ENCODE measurements at regions not wholly inside any gene's neighbourhood (a gene's known extent, or its start where the extent isn't known, plus 50 kb on each side); places are given as distances from the start of the nearest gene placed in this dataset.

GRCh38 chr2:34848132-34848531 lies 1249.0 kb upstream of the FAM98A start:
- Histone ChIP-seq H3K36me3 (ENCODE audit: control insufficient read depth, insufficient read depth, low read length) (no peaks in the 10 kb centered on the region), H3K4me3 (ENCODE audit: low read depth, low read length) (no peak overlapping the region)

GRCh38 chr2:34844629-34845028 lies 1245.5 kb upstream of the FAM98A start:
- H3K4me3 ChIP-seq (ENCODE audit: low read depth, low read length) = no peak overlapping the region
- no peaks in the 10 kb centered on the region for H3K36me3 ChIP-seq (ENCODE audit: control insufficient read depth, insufficient read depth, low read length)
- H3K27me3 ChIP-seq (ENCODE audit: control insufficient read depth, insufficient read depth, low read length) = no peaks in the 10 kb centered on the region
- TF ChIP-seq CTCF (IDR thresholded peaks at IDR 0.05; ENCODE audit: insufficient read depth, low read length, severe bottlenecking) = no peak
- DNase-seq (ENCODE audit: low read depth) = no peak
- FAIRE-seq = no peak

More at GRCh38 chr2:34848132-34848531, 1249.0 kb upstream of the FAM98A start:
- DNase-seq (ENCODE audit: low read depth) (no peak), FAIRE-seq (no peak)
- TF ChIP-seq CTCF (IDR thresholded peaks at IDR 0.05; ENCODE audit: insufficient read depth, low read length, severe bottlenecking) = no peak
- H3K27me3 ChIP-seq (ENCODE audit: control insufficient read depth, insufficient read depth, low read length) = no peaks in the 10 kb centered on the region

GRCh38 chr2:34838408-34838807 lies 1239.3 kb upstream of the FAM98A start:
- H3K27me3 ChIP-seq (ENCODE audit: control insufficient read depth, insufficient read depth, low read length) = no peaks in the 10 kb centered on the region
- TF ChIP-seq CTCF (IDR thresholded peaks at IDR 0.05; ENCODE audit: insufficient read depth, low read length, severe bottlenecking) = no peak
- H3K4me3 ChIP-seq (ENCODE audit: low read depth, low read length) = no peak overlapping the region
- FAIRE-seq = no peak
- no peaks in the 10 kb centered on the region for H3K36me3 ChIP-seq (ENCODE audit: control insufficient read depth, insufficient read depth, low read length)
- no peak for DNase-seq (ENCODE audit: low read depth)

GRCh38 chr2:34836361-34836760 lies 1237.3 kb upstream of the FAM98A start:
- Histone ChIP-seq H3K27me3 (ENCODE audit: control insufficient read depth, insufficient read depth, low read length) (no peaks in the 10 kb centered on the region), H3K36me3 (ENCODE audit: control insufficient read depth, insufficient read depth, low read length) (no peaks in the 10 kb centered on the region), H3K4me3 (ENCODE audit: low read depth, low read length) (no peak overlapping the region)
- DNase-seq (ENCODE audit: low read depth) (peak; percentile 31), FAIRE-seq (no peak)
- TF ChIP-seq CTCF (IDR thresholded peaks at IDR 0.05; ENCODE audit: insufficient read depth, low read length, severe bottlenecking) = no peak

GRCh38 chr2:34831096-34831495 lies 1232.0 kb upstream of the FAM98A start:
- DNase-seq (ENCODE audit: low read depth) (no peak), FAIRE-seq (no peak)
- Histone ChIP-seq H3K36me3 (ENCODE audit: control insufficient read depth, insufficient read depth, low read length) (no peaks in the 10 kb centered on the region), H3K4me3 (ENCODE audit: low read depth, low read length) (no peak overlapping the region), H3K27me3 (ENCODE audit: control insufficient read depth, insufficient read depth, low read length) (no peaks in the 10 kb centered on the region)
- TF ChIP-seq CTCF (IDR thresholded peaks at IDR 0.05; ENCODE audit: insufficient read depth, low read length, severe bottlenecking) = no peak

GRCh38 chr2:34828481-34828880 lies 1229.4 kb upstream of the FAM98A start:
- Histone ChIP-seq H3K36me3 (ENCODE audit: control insufficient read depth, insufficient read depth, low read length) (no peaks in the 10 kb centered on the region), H3K4me3 (ENCODE audit: low read depth, low read length) (no peak overlapping the region), H3K27me3 (ENCODE audit: control insufficient read depth, insufficient read depth, low read length) (no peaks in the 10 kb centered on the region)
- TF ChIP-seq CTCF (IDR thresholded peaks at IDR 0.05; ENCODE audit: insufficient read depth, low read length, severe bottlenecking) = no peak
- FAIRE-seq = no peak
- no peak for DNase-seq (ENCODE audit: low read depth)
